Testis (tissue), 2 donors: ENCODE measurements at regions not wholly inside any gene's neighbourhood (a gene's known extent, or its start where the extent isn't known, plus 50 kb on each side); places are given as distances from the start of the nearest gene placed in this dataset.

ENCODE experiments used
- POLR2A ChIP-seq: fragments of 450-650 bp; IDR thresholded peaks from one replicate; pipeline ENCODE4 v1.6.1; 2017; ENCODE audit warnings: antibody characterized with exemption, mild to moderate bottlenecking, moderate library complexity
- TF ChIP-seq, protein P1 (sequence below), 3 experiments: fragments of 450-650 bp in 2 of 3; fragments of 200-600 bp in 1 of 3; sonication (generic) in 1 of 3; IDR thresholded peaks; one replicate each; pipeline ENCODE4 v1.5.1; 2016 to 2019; ENCODE audit warnings: antibody characterized with exemption in 3 of 3, mild to moderate bottlenecking in 2 of 3, moderate library complexity in 1 of 3

DNA sequence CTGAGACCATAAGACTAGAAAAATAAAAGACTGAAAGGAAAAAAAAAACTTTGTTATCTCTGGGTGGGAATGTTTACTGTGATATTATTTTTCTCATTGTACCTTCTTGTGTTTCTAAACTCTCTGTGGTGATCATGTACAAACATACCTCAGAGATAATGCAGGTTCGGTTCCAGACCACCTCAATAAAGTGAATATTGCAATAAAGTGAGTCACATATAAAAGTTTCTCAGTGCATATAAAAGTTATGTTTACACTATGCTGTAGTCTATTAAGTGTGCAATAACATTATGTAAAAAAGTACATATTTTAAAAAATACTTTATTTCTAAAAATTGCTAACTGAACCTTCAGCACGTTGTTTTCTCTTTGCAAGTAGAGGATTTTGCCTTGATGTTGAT, 137.5 kb downstream of the CENPF start:
- TF ChIP-seq POLR2A: no peak
- TF ChIP-seq, protein P1, sequence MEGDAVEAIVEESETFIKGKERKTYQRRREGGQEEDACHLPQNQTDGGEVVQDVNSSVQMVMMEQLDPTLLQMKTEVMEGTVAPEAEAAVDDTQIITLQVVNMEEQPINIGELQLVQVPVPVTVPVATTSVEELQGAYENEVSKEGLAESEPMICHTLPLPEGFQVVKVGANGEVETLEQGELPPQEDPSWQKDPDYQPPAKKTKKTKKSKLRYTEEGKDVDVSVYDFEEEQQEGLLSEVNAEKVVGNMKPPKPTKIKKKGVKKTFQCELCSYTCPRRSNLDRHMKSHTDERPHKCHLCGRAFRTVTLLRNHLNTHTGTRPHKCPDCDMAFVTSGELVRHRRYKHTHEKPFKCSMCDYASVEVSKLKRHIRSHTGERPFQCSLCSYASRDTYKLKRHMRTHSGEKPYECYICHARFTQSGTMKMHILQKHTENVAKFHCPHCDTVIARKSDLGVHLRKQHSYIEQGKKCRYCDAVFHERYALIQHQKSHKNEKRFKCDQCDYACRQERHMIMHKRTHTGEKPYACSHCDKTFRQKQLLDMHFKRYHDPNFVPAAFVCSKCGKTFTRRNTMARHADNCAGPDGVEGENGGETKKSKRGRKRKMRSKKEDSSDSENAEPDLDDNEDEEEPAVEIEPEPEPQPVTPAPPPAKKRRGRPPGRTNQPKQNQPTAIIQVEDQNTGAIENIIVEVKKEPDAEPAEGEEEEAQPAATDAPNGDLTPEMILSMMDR (IDR thresholded peaks at IDR 0.05): no peak
